HepG2 (cell line): ENCODE measurements at regions not wholly inside any gene's neighbourhood (a gene's known extent, or its start where the extent isn't known, plus 50 kb on each side); places are given as distances from the start of the nearest gene placed in this dataset.

ENCODE experiments used
- ATAC-seq: fragments of 200-7000 bp; cut with Tn5 transposase; 3 replicates; pipeline ENCODE4 v1.9.1; 2020; ENCODE audit warnings: mild to moderate bottlenecking, moderate library complexity
- BruUV-seq: library from RNA; stranded (reverse); fragments of 400-500 nt; replicated peaks from 2 replicates; lab custom pipeline; 2021; lab: Mats Ljungman, UMichigan
- CTCF ChIA-PET: fragments of 300-600 bp; formaldehyde crosslinking; extraction: SDS; loops from one replicate; lab custom pipeline; 2021; ENCODE audit warnings: low total read pairs, inconsistent platforms, low intra/inter-chr PET ratio; lab: Yijun Ruan, JAX
- POLR2A ChIA-PET: fragments of 350-600 bp; sonication (Branson Sonifier 250); formaldehyde crosslinking; loops from one replicate; lab custom pipeline; 2020; ENCODE audit warnings: antibody characterized with exemption, inconsistent platforms; lab: Yijun Ruan, JAX
- DNase-seq: peaks from one replicate; pipeline ENCODE4 v3.0.0-alpha.2; 2015; ENCODE audit warnings: low spot score
- FAIRE-seq: peaks from 3 replicates; lab custom pipeline; 2011; peaks lifted over from hg19 to GRCh38; lab: Jason Lieb, UNC
- H2AFZ ChIP-seq: one replicate; pipeline ENCODE4 v1.6.1; 2011; ENCODE audit warnings: low read length, inconsistent platforms
- H3K27ac ChIP-seq: fragments of 300-600 bp; 3 replicates; pipeline ENCODE4 v1.8.0; 2011; ENCODE audit warnings: mixed run types, mild to moderate bottlenecking, mixed read lengths, low read length, inconsistent platforms; ENCODE audit not compliant: insufficient read depth; ENCODE audit errors: extremely low read length
- H3K27me3 ChIP-seq, 2 experiments: fragments of 200-600 bp in 1 of 2; 2 replicates in 1 of 2; 3 replicates in 1 of 2; pipeline versions ENCODE4 v1.6.0 to v1.8.0; 2011; ENCODE audit warnings: low read length in 2 of 2, mild to moderate bottlenecking in 2 of 2, moderate library complexity in 2 of 2, inconsistent platforms in 1 of 2; ENCODE audit not compliant: insufficient read depth in 2 of 2, control insufficient read depth in 1 of 2
- H3K36me3 ChIP-seq, 2 experiments: fragments of 200-600 bp in 1 of 2; replicated peaks in 1 of 2; 2 replicates in 1 of 2; 3 replicates in 1 of 2; pipeline versions ENCODE4 v1.5.1 to v1.8.0; 2011; ENCODE audit warnings: low read length in 2 of 2, inconsistent platforms in 1 of 2; ENCODE audit not compliant: insufficient read depth in 2 of 2, control insufficient read depth in 1 of 2
- H3K4me1 ChIP-seq: 2 replicates; pipeline ENCODE4 v1.5.1; 2012; ENCODE audit warnings: low read length, inconsistent platforms; ENCODE audit not compliant: insufficient read depth
- H3K4me2 ChIP-seq: 2 replicates; pipeline ENCODE4 v1.6.0; 2011; ENCODE audit warnings: low read depth, low read length, inconsistent platforms
- H3K4me3 ChIP-seq, 3 experiments: fragments of 200-600 bp in 1 of 3; sonication (generic), shearing (Covaris generic) in 1 of 3; replicated peaks in 1 of 3; 2 replicates each; pipeline ENCODE4 v1.5.1; 2011 to 2016; ENCODE audit warnings: low read length in 3 of 3, inconsistent platforms in 2 of 3, low read depth in 2 of 3, mild to moderate bottlenecking in 2 of 3, control low read depth in 1 of 3, mixed read lengths in 1 of 3; ENCODE audit not compliant: insufficient read depth in 1 of 3
- H3K79me2 ChIP-seq: one replicate; pipeline ENCODE4 v1.6.1; 2011; ENCODE audit warnings: low read length, inconsistent platforms; ENCODE audit not compliant: insufficient read depth
- H3K9ac ChIP-seq: 2 replicates; pipeline ENCODE4 v1.6.0; 2011; ENCODE audit warnings: mild to moderate bottlenecking, low read depth, low read length, inconsistent platforms; ENCODE audit not compliant: insufficient read depth
- H3K9me3 ChIP-seq: 2 replicates; pipeline ENCODE4 v1.5.1; 2012; ENCODE audit warnings: mild to moderate bottlenecking, low read length
- H4K20me1 ChIP-seq: 2 replicates; pipeline ENCODE4 v1.6.0; 2011; ENCODE audit warnings: inconsistent platforms, mild to moderate bottlenecking, low read length, moderate library complexity; ENCODE audit not compliant: insufficient read depth
- ATF1 ChIP-seq: IDR thresholded peaks from 2 replicates; pipeline ENCODE4 v1.6.1; 2016; ENCODE audit warnings: mild to moderate bottlenecking, control low read depth
- DPF2 ChIP-seq: sonication (generic); formaldehyde crosslinking; IDR thresholded peaks from 2 replicates; pipeline ENCODE4 v1.4.0; 2020; ENCODE audit warnings: mild to moderate bottlenecking, low read depth, missing genetic modification reagents, borderline replicate concordance
- ELK4 ChIP-seq: sonication (generic); formaldehyde crosslinking; IDR thresholded peaks from 2 replicates; pipeline ENCODE4 v1.9.0; 2021; ENCODE audit warnings: missing genetic modification reagents, borderline replicate concordance
- HDAC6 ChIP-seq: fragments of 200-600 bp; sonication (generic); IDR thresholded peaks from 2 replicates; pipeline ENCODE4 v1.7.0; 2017; ENCODE audit warnings: mild to moderate bottlenecking, antibody characterized with exemption, low read length, low read depth
- MYNN ChIP-seq: sonication (generic); formaldehyde crosslinking; IDR thresholded peaks from 2 replicates; pipeline ENCODE4 v1.4.0; 2020; ENCODE audit warnings: mild to moderate bottlenecking, low read depth, missing genetic modification reagents
- NKX3-1 ChIP-seq: sonication (generic); formaldehyde crosslinking; IDR thresholded peaks from 2 replicates; pipeline ENCODE4 v1.5.0; 2020; ENCODE audit warnings: missing genetic modification reagents
- NR2F6 ChIP-seq, 2 experiments: IDR thresholded peaks; 2 replicates each; pipeline ENCODE4 v1.6.1; 2016; ENCODE audit warnings: antibody characterized with exemption in 1 of 2, mild to moderate bottlenecking in 1 of 2
- POGZ ChIP-seq: sonication (generic); formaldehyde crosslinking; IDR thresholded peaks from 2 replicates; pipeline ENCODE4 v1.4.0; 2020; ENCODE audit warnings: mild to moderate bottlenecking, missing genetic modification reagents
- SNAPC2 ChIP-seq: sonication (generic); formaldehyde crosslinking; IDR thresholded peaks from 2 replicates; pipeline ENCODE4 v1.8.1; 2022; ENCODE audit warnings: mild to moderate bottlenecking, missing genetic modification reagents
- STAG1 ChIP-seq: sonication (generic); formaldehyde crosslinking; IDR thresholded peaks from 2 replicates; pipeline ENCODE4 v1.4.0; 2020; ENCODE audit warnings: missing genetic modification reagents
- SUZ12 ChIP-seq: fragments of 150-350 bp; IDR thresholded peaks from 2 replicates; pipeline ENCODE4 v1.6.1; 2014; ENCODE audit warnings: low read depth, low read length
- TRIM22 ChIP-seq: fragments of 450-650 bp; IDR thresholded peaks from 2 replicates; pipeline ENCODE4 v1.6.1; 2017
- ZKSCAN5 ChIP-seq: sonication (generic); formaldehyde crosslinking; IDR thresholded peaks from 2 replicates; pipeline ENCODE4 v1.5.1; 2020; ENCODE audit warnings: mild to moderate bottlenecking, missing genetic modification reagents
- ZNF260 ChIP-seq: sonication (generic); formaldehyde crosslinking; IDR thresholded peaks from 2 replicates; pipeline ENCODE4 v1.4.0; 2020; ENCODE audit warnings: missing genetic modification reagents, low read depth, mild to moderate bottlenecking, borderline replicate concordance
- ZNF362 ChIP-seq: sonication (generic); formaldehyde crosslinking; IDR thresholded peaks from 2 replicates; pipeline ENCODE4 v1.4.0; 2020; ENCODE audit warnings: missing genetic modification reagents, mild to moderate bottlenecking, borderline replicate concordance
- ZNF574 ChIP-seq: sonication (generic); formaldehyde crosslinking; IDR thresholded peaks from 2 replicates; pipeline ENCODE4 v1.4.0; 2020; ENCODE audit warnings: missing genetic modification reagents
- WGBS: methylation state at CpG from one replicate; pipeline ENCODE4 v1.1.6; 2017; ENCODE audit warnings: low lambda C conversion rate; 5-methylcytosine and 5-hydroxymethylcytosine counted together
- in situ Hi-C: cut with HindIII; loops from 2 replicates; pipeline ENCODE4 v1.10.0; 2017; ENCODE audit warnings: low pct_unique_long_range_greater_than_20kb; ENCODE audit not compliant: extremely low pct_ligation_motif_present
- intact Hi-C: fragments of 100-400 bp; cut with micrococcal nuclease; formaldehyde crosslinking; loops from one replicate; pipeline ENCODE4 v1.10.0; 2022; ENCODE audit not compliant: unreplicated experiment

GRCh38 chr3:186418671-186419145 is 56.7 kb upstream of the DGKG start (continued):
- no peak for TF ChIP-seq STAG1 (CRISPR knock-in tag)
- TF ChIP-seq ZKSCAN5 (CRISPR knock-in tag): no peak
- no peak for TF ChIP-seq NKX3-1
- no peak for TF ChIP-seq ZNF574 (CRISPR knock-in tag)

GRCh38 chr3:186417791-186418190 is 55.8 kb upstream of the DGKG start:
- no peak for FAIRE-seq
- no peak for ATAC-seq
- POLR2A ChIA-PET: no interaction called here

More at GRCh38 chr3:186417791-186418190, 55.8 kb upstream of the DGKG start:
- TF ChIP-seq SUZ12 (no peak), ZNF362 (CRISPR knock-in tag) (no peak), TRIM22 (no peak), ATF1 (CRISPR knock-in tag) (no peak), ELK4 (CRISPR knock-in tag) (no peak), DPF2 (CRISPR knock-in tag) (no peak), MYNN (CRISPR knock-in tag) (no peak), SNAPC2 (CRISPR knock-in tag) (no peak), POGZ (CRISPR knock-in tag) (no peak), NR2F6 (IDR thresholded peaks at IDR 0.05) (no peak), NR2F6 (CRISPR knock-in tag; IDR thresholded peaks at IDR 0.05) (no peak), HDAC6 (no peak), ZNF260 (CRISPR knock-in tag) (no peak)
- H3K4me1 ChIP-seq: peaks cover 11% of the 10 kb centered on the region
- H3K36me3 ChIP-seq: no peaks in the 10 kb centered on the region
- no peak overlapping the region for H2AFZ ChIP-seq
- no peak overlapping the region for H3K9ac ChIP-seq
- H4K20me1 ChIP-seq: no peaks in the 10 kb centered on the region
- no peak overlapping the region for H3K4me2 ChIP-seq
- no peak overlapping the region for H3K27ac ChIP-seq
- 4% methylated on average over 2 of the region's 2 CpGs for WGBS
- no peak for DNase-seq
- peaks cover 2 to 20% of the 10 kb centered on the region in 2 experiments; a peak in 2 of 5 replicates for H3K27me3 ChIP-seq
- no peaks in the 10 kb centered on the region for H3K79me2 ChIP-seq
- no peak overlapping the region for H3K4me3 ChIP-seq
- H3K9me3 ChIP-seq: no peaks in the 10 kb centered on the region
- BruUV-seq: no TSS peak
- CTCF ChIA-PET: no interaction called here
- intact Hi-C loops (no loop called here), in situ Hi-C loops (no loop called here)
